ENCODE measurements at regions not wholly inside any gene's neighbourhood (a gene's known extent, or its start where the extent isn't known, plus 50 kb on each side); places are given as distances from the start of the nearest gene placed in this dataset.

- DNase-seq (ENCODE audit: extremely low read depth in 1 of 2, low read depth in 1 of 2) = no peak
Observed at GRCh38 chr2:180662941-180663471, 317.4 kb upstream of the UBE2E3 start.

GRCh38 chr2:180662521-180662920 is 317.9 kb upstream of the UBE2E3 start:
- no peak for DNase-seq (ENCODE audit: extremely low read depth in 1 of 2, low read depth in 1 of 2)

GRCh38 chr2:180661686-180662030 is 318.7 kb upstream of the UBE2E3 start:
- no peak for DNase-seq (ENCODE audit: extremely low read depth in 1 of 2, low read depth in 1 of 2)

- no peak for DNase-seq (ENCODE audit: extremely low read depth in 1 of 2, low read depth in 1 of 2)
Observed at GRCh38 chr2:180660881-180661685, 319.3 kb upstream of the UBE2E3 start.

- DNase-seq (ENCODE audit: extremely low read depth in 1 of 2, low read depth in 1 of 2) = no peak
Observed at GRCh38 chr2:180660207-180660606, 320.2 kb upstream of the UBE2E3 start.

- no peak for DNase-seq (ENCODE audit: extremely low read depth in 1 of 2, low read depth in 1 of 2)
Observed at GRCh38 chr2:180657054-180657453, 323.4 kb upstream of the UBE2E3 start.

- no peak for DNase-seq (ENCODE audit: extremely low read depth in 1 of 2, low read depth in 1 of 2)
Observed at GRCh38 chr2:180656455-180656847, 324.0 kb upstream of the UBE2E3 start.

GRCh38 chr2:180655842-180656454 is 324.5 kb upstream of the UBE2E3 start:
- DNase-seq (ENCODE audit: extremely low read depth in 1 of 2, low read depth in 1 of 2) = no peak

GRCh38 chr2:180655393-180655792 is 325.0 kb upstream of the UBE2E3 start:
- no peak for DNase-seq (ENCODE audit: extremely low read depth in 1 of 2, low read depth in 1 of 2)

GRCh38 chr2:180653481-180653880 is 326.9 kb upstream of the UBE2E3 start:
- DNase-seq (ENCODE audit: extremely low read depth in 1 of 2, low read depth in 1 of 2) = no peak

- DNase-seq (ENCODE audit: extremely low read depth in 1 of 2, low read depth in 1 of 2) = no peak
Observed at GRCh38 chr2:180652794-180653193, 327.6 kb upstream of the UBE2E3 start.

GRCh38 chr2:180651596-180651995 is 328.8 kb upstream of the UBE2E3 start:
- DNase-seq (ENCODE audit: extremely low read depth in 1 of 2, low read depth in 1 of 2) = no peak

- DNase-seq (ENCODE audit: extremely low read depth in 1 of 2, low read depth in 1 of 2) = no peak
Observed at GRCh38 chr2:180647621-180648020, 332.8 kb upstream of the UBE2E3 start.

- no peak for DNase-seq (ENCODE audit: extremely low read depth in 1 of 2, low read depth in 1 of 2)
Observed at GRCh38 chr2:180647221-180647620, 333.2 kb upstream of the UBE2E3 start.

- no peak for DNase-seq (ENCODE audit: extremely low read depth in 1 of 2, low read depth in 1 of 2)
Observed at GRCh38 chr2:180646756-180647155, 333.6 kb upstream of the UBE2E3 start.

- no peak for DNase-seq (ENCODE audit: extremely low read depth in 1 of 2, low read depth in 1 of 2)
Observed at GRCh38 chr2:180644709-180645108, 335.7 kb upstream of the UBE2E3 start.

- no peak for DNase-seq (ENCODE audit: extremely low read depth in 1 of 2, low read depth in 1 of 2)
Observed at GRCh38 chr2:180630756-180631155, 349.6 kb upstream of the UBE2E3 start.

GRCh38 chr2:180625006-180625844 is 355.2 kb upstream of the UBE2E3 start:
- no peak for DNase-seq (ENCODE audit: extremely low read depth in 1 of 2, low read depth in 1 of 2)

- no peak for DNase-seq (ENCODE audit: extremely low read depth in 1 of 2, low read depth in 1 of 2)
Observed at GRCh38 chr2:180621941-180622918, 358.2 kb upstream of the UBE2E3 start.

- no peak for DNase-seq (ENCODE audit: extremely low read depth in 1 of 2, low read depth in 1 of 2)
Observed at GRCh38 chr2:180621366-180621765, 359.0 kb upstream of the UBE2E3 start.
